GM12874 (cell line): ENCODE measurements at regions not wholly inside any gene's neighbourhood (a gene's known extent, or its start where the extent isn't known, plus 50 kb on each side); places are given as distances from the start of the nearest gene placed in this dataset.

Source experiments
- CTCF ChIP-seq: IDR thresholded peaks from 2 replicates; pipeline ENCODE4 v1.5.1; 2011; ENCODE audit warnings: low read depth, mild to moderate bottlenecking, control low read depth, low read length, moderate library complexity; ENCODE audit not compliant: insufficient read depth

DNA sequence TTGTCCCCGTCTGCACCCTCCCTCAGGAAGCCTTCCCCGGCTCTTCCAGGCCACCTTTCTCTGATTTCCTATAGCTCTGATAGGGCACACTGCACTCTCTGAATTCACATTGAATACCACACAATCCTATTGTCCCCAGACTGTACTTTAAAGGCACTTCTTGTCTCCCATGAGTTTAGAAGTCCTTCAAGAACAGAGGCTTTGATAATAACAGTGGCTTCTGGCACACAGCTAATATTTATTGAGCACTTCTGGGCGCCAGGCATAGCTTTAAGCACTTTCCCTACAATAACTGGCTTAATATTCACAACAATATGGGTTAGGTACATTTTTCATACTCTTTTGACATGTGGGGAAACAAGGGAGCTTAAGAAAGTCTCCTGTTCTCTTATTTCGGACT, 169.7 kb upstream of the IRX6 start:
- TF ChIP-seq CTCF, result no peak

DNA sequence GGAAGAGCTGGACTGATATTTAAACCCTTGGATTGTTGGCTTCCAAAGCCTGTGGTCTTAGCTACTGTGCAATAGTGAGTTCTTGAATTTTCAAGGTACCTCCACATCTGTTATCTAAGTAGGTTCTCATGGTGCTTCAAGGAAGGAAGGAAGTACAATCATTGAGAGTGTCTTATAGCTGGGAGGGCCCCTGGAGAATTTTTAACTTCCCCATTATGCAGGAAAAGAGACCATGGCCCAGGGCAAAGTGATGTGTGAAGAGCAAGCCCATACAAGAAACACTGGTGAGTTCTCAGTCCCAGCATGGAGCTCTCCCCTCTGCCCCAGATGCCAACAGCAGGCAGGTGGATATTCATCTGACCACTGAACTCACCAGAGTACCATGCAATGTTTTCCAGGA, 169.0 kb upstream of the IRX6 start:
- no peak for TF ChIP-seq CTCF

DNA sequence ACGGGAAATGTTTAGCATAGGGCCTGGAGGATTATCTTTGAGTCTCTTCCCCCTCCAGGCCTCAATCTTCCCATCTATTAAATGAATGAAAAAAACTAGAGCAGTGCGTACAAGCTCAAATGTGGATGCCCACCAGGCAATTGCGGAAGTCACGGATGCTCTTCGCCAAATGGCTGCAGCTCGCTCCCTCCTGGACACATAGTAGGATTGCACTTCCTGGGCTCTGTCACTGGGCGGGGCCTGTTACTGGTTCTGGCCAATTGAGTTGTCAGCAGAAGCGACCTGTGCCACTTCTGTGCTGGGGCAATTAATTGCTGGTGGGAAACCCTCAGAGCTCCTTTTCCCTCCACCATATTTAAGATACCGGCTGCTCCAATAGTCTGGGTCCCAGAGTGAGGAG, 168.2 kb upstream of the IRX6 start:
- TF ChIP-seq CTCF, result no peak

DNA sequence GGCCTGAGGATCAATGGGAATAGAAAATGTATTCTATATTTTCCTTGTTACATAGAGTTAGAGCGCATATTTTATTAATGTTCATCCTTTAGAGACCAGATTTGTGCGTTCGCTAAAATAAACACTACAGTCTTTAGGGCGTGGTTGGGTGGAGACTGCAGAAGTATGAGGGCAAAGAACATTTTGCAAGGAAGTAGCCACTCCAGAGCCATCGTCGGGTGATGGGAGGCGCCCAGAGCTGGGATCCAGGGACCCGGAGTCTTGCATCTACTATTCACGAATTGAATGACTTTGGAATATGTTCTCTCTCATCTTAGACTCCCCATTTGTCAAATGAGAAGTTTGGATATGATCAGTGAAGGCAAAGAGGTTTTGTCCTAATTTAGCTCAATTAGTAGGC, 154.2 kb upstream of the IRX6 start:
- TF ChIP-seq CTCF, result no peak

- no peak for TF ChIP-seq CTCF
Measured at GRCh38 chr16:55171241-55171640, 152.8 kb upstream of the IRX6 start.

DNA sequence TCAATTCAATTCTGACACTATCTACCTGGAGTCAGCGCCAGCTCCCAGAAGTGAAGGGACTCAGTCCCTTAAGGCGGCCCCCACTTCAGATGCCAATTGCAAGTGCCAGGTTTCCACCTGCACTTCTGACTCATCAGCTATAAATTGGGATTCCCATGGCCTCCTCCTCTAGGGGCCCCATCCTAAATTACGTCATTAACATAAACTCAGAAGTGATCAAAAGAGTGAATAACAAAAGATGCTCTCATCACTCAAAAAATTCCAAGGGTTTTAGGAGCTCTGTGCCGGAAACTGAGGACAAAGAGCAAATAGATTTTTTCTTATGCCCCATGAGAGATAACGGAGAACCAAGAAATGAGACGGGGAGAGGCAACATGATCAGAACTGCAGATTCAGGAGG, 148.6 kb upstream of the IRX6 start:
- TF ChIP-seq CTCF, result no peak

GRCh38 chr16:55176901-55177300, 147.1 kb upstream of the IRX6 start:
- no peak for TF ChIP-seq CTCF

DNA sequence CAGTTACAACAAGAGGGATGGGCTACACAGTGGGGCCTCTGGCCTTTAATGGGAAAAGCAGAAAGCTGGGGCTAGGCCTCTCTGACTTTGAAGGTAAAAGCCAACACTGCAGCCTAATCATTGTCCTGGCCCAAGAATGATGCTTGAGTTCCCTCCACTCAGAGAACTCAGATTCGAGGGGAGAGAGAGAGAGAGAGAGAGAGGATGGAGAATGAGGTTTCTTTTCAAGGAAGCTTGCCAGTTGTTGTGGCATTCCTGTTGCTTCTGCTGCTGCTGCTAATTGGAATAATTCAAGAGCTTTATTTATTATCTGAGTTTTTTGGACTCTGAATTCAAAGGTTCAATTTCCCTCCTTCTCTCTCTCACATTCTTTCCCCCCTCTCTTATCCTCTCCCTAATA, 144.6 kb upstream of the IRX6 start:
- no peak for TF ChIP-seq CTCF
